ENCODE measurements at regions not wholly inside any gene's neighbourhood (a gene's known extent, or its start where the extent isn't known, plus 50 kb on each side); places are given as distances from the start of the nearest gene placed in this dataset.

GRCh38 chr22:22761606-22761962 lies 117.2 kb downstream of the GGTLC2 start:
- no peak for TF ChIP-seq CTCF (conservative IDR thresholded peaks at IDR 0.05)
- no CpG with 5 or more reads among the region's 1 CpG for WGBS (ENCODE audit: extremely low coverage, insufficient read length, low lambda C conversion rate)
- H3K14ac ChIP-seq (ENCODE audit: insufficient read depth, low read length), result no peak overlapping the region

More at GRCh38 chr22:22761606-22761962, 117.2 kb downstream of the GGTLC2 start:
- DNase-seq, result no peak
- Histone ChIP-seq H2BK5ac (ENCODE audit: insufficient read length, low read length) (no peak overlapping the region), H3K23me2 (ENCODE audit: insufficient read length, low read depth, low read length, poor library complexity, severe bottlenecking) (no peaks in the 10 kb centered on the region), H3K23ac (ENCODE audit: insufficient read length, low read depth, low read length) (no peak overlapping the region), H3K9me3 (ENCODE audit: control insufficient read depth, low read depth, low read length) (no peaks in the 10 kb centered on the region), H4K5ac (ENCODE audit: insufficient read length, low read depth, low read length) (no peak overlapping the region), H2BK15ac (ENCODE audit: low read depth, low read length) (no peak overlapping the region), H3K27ac (ENCODE audit: insufficient read length, low read depth, low read length) (no peak overlapping the region), H3K18ac (ENCODE audit: insufficient read length, low read depth, low read length) (no peak overlapping the region), H3K4me1 (ENCODE audit: insufficient read depth, low read length) (no peaks in the 10 kb centered on the region), H2AK5ac (ENCODE audit: insufficient read length, low read length) (no peak overlapping the region), H3K79me1 (ENCODE audit: insufficient read depth, low read depth, low read length, poor library complexity, severe bottlenecking) (no peaks in the 10 kb centered on the region), H3K79me2 (ENCODE audit: insufficient read depth, low read length) (no peaks in the 10 kb centered on the region), H3K4ac (ENCODE audit: low read depth, low read length) (no peak overlapping the region), H3T11ph (ENCODE audit: low read length) (no peak overlapping the region), H3K27me3 (ENCODE audit: insufficient read depth, low read length) (peaks cover 2% of the 10 kb centered on the region; the same call in 1 of the 2 replicates), H2AFZ (ENCODE audit: low read length) (no peak overlapping the region), H2BK20ac (ENCODE audit: low read depth, low read length, poor library complexity, severe bottlenecking) (no peak overlapping the region), H4K8ac (replicated peaks; ENCODE audit: insufficient read length, low read depth, low read length) (no peak overlapping the region), H4K91ac (ENCODE audit: insufficient read length, low read depth, low read length) (no peak overlapping the region), H2BK120ac (ENCODE audit: low read depth, low read length, poor library complexity, severe bottlenecking) (no peak overlapping the region), H3K4me2 (ENCODE audit: insufficient read depth, insufficient read length, low read length) (no peak overlapping the region), H2BK12ac (ENCODE audit: insufficient read length, low read depth, low read length) (no peak overlapping the region), H3K9ac (ENCODE audit: extremely low read depth, insufficient read length, low read length) (no peak overlapping the region), H3K56ac (ENCODE audit: insufficient read length, low read depth, low read length) (no peak overlapping the region), H4K20me1 (ENCODE audit: control insufficient read depth, insufficient read depth, insufficient read length) (no peaks in the 10 kb centered on the region)
- no peaks in the 10 kb centered on the region for H3K9me3 Mint-ChIP-seq
- no peak overlapping the region for H3K27ac Mint-ChIP-seq
- H3K4me3 Mint-ChIP-seq, result no peak overlapping the region
- no peaks in the 10 kb centered on the region for H3K4me1 Mint-ChIP-seq
- no peaks in the 10 kb centered on the region for H3K36me3 Mint-ChIP-seq (ENCODE audit: insufficient read depth in 1 of 3, low read depth in 3 of 3)
- H3K27me3 Mint-ChIP-seq (ENCODE audit: low read depth), result peaks cover 93% of the 10 kb centered on the region
